ENCODE measurements at regions not wholly inside any gene's neighbourhood (a gene's known extent, or its start where the extent isn't known, plus 50 kb on each side); places are given as distances from the start of the nearest gene placed in this dataset.

DNA sequence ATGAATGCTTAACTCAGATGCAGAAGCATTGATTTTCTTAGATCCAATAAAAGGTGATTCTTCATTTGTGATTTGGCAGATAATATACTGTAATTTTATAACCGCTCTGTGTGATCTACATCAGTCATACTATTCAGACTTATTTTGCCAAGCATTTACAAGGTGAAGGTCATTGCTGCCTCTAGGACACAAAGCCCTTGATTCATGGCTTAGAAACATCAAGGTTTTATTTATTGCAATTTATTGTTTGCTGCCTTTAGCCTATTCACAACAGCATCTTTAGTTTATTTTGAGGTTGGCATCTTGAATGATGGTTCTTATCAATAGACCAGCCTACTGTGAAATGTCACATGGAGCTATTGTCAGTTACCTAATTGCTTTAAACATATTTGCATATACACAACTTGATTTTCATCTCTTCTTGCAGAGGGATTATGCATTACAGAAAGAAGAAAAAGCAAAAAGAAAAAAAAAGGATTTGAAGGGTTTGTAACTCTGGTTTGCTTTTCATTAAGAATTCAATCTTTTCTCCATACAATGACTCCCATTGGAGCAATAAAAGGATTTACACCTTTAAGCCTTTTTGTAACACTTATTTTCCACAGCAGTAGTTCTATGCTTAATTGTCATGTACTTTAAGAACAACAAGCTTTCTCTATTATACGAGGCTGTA is 1371.6 kb upstream of the CELF2 start:
- no peaks in the 10 kb centered on the region for H3K4me1 ChIP-seq (ENCODE audit: control insufficient read depth in 1 of 2, insufficient read depth in 2 of 2, low read length in 2 of 2)
- CTCF ChIA-PET = no interaction called here
- no peak overlapping the region for H3K4me3 ChIP-seq (replicated peaks in 1 of 2; ENCODE audit: low read depth in 1 of 2, low read length in 2 of 2)
- ATAC-seq (no peak), DNase-seq (ENCODE audit: low read depth, low spot score) (no peak)
- no peak overlapping the region for H3K4me2 ChIP-seq (ENCODE audit: low read length)
- no peak for TF ChIP-seq POLR2A (IDR thresholded peaks at IDR 0.05; ENCODE audit: borderline replicate concordance, extremely low read depth, insufficient read depth, insufficient read length)
- TF ChIP-seq POLR2AphosphoS5 (IDR thresholded peaks at IDR 0.05; ENCODE audit: low read depth, low read length) = no peak
- no peak for TF ChIP-seq CBX3 (IDR thresholded peaks at IDR 0.05; ENCODE audit: low read depth)
- no peak for TF ChIP-seq EGR1 (IDR thresholded peaks at IDR 0.05; ENCODE audit: low read depth)
- TF ChIP-seq, protein P1, sequence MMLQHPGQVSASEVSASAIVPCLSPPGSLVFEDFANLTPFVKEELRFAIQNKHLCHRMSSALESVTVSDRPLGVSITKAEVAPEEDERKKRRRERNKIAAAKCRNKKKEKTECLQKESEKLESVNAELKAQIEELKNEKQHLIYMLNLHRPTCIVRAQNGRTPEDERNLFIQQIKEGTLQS (IDR thresholded peaks at IDR 0.05) = no peak
- no peaks in the 10 kb centered on the region for H3K27me3 ChIP-seq (ENCODE audit: insufficient read depth, low read length)
- no TSS peak for BruUV-seq (replicated peaks)
- no peak overlapping the region for H3K27ac ChIP-seq (ENCODE audit: low read depth, low read length)
- intact Hi-C loops (cut with micrococcal nuclease) = no loop called here
- H2AFZ ChIP-seq (ENCODE audit: low read depth, low read length, poor library complexity, severe bottlenecking) = no peak overlapping the region
- RAD21 ChIA-PET (ENCODE audit: low non-redundant PET in 1 of 2, low total read pairs in 2 of 2, uncharacterized antibody in 2 of 2, unreplicated experiment in 2 of 2) = no interaction called here
- H3K9me3 ChIP-seq (ENCODE audit: control insufficient read depth in 1 of 2, insufficient read depth in 1 of 2, low read depth in 1 of 2, low read length in 2 of 2) = peaks cover 17 to 20% of the 10 kb centered on the region in 2 experiments; a peak in 2 of 4 replicates
- no peaks in the 10 kb centered on the region for H3K36me3 ChIP-seq (ENCODE audit: control insufficient read depth in 1 of 2, insufficient read depth in 2 of 2, low read length in 2 of 2)
- H4K20me1 ChIP-seq (ENCODE audit: insufficient read depth) = no peaks in the 10 kb centered on the region
- POLR2A ChIA-PET = no interaction called here
- no peaks in the 10 kb centered on the region for H3K79me2 ChIP-seq (ENCODE audit: insufficient read depth, low read length)
- no peak overlapping the region for H3K9ac ChIP-seq (ENCODE audit: low read length)
- H3K9me2 ChIP-seq (ENCODE audit: insufficient read depth) = no peaks in the 10 kb centered on the region

GRCh38 chr10:9654261-9654660 is 1363.4 kb upstream of the CELF2 start:
- RAD21 ChIA-PET (ENCODE audit: low non-redundant PET in 1 of 2, low total read pairs in 2 of 2, uncharacterized antibody in 2 of 2, unreplicated experiment in 2 of 2) = no interaction called here
- intact Hi-C loops (cut with micrococcal nuclease) = no loop called here
- no peaks in the 10 kb centered on the region for H3K4me1 ChIP-seq (ENCODE audit: control insufficient read depth in 1 of 2, insufficient read depth in 2 of 2, low read length in 2 of 2)
- POLR2A ChIA-PET = no interaction called here
- peaks cover 9 to 20% of the 10 kb centered on the region in 2 experiments; a peak in 3 of 4 replicates for H3K9me3 ChIP-seq (ENCODE audit: control insufficient read depth in 1 of 2, insufficient read depth in 1 of 2, low read depth in 1 of 2, low read length in 2 of 2)
- H4K20me1 ChIP-seq (ENCODE audit: insufficient read depth) = no peaks in the 10 kb centered on the region
- H2AFZ ChIP-seq (ENCODE audit: low read depth, low read length, poor library complexity, severe bottlenecking) = no peak overlapping the region
- CTCF ChIA-PET = no interaction called here
- H3K4me3 ChIP-seq (replicated peaks in 1 of 2; ENCODE audit: low read depth in 1 of 2, low read length in 2 of 2) = no peak overlapping the region
- no peaks in the 10 kb centered on the region for H3K9me2 ChIP-seq (ENCODE audit: insufficient read depth)
- H3K4me2 ChIP-seq (ENCODE audit: low read length) = no peak overlapping the region
- no peaks in the 10 kb centered on the region for H3K79me2 ChIP-seq (ENCODE audit: insufficient read depth, low read length)
- H3K9ac ChIP-seq (ENCODE audit: low read length) = no peak overlapping the region
- no peaks in the 10 kb centered on the region for H3K36me3 ChIP-seq (ENCODE audit: control insufficient read depth in 1 of 2, insufficient read depth in 2 of 2, low read length in 2 of 2)
- no TSS peak for BruUV-seq (replicated peaks)
- no peaks in the 10 kb centered on the region for H3K27me3 ChIP-seq (ENCODE audit: insufficient read depth, low read length)
- DNase-seq (ENCODE audit: low read depth, low spot score) (no peak), ATAC-seq (no peak)
- H3K27ac ChIP-seq (ENCODE audit: low read depth, low read length) = no peak overlapping the region
- TF ChIP-seq SIN3A (IDR thresholded peaks at IDR 0.05; ENCODE audit: low read depth) (no peak), ZNF274 (IDR thresholded peaks at IDR 0.05; ENCODE audit: low read depth, low read length) (no peak), TCF7L2 (IDR thresholded peaks at IDR 0.05; ENCODE audit: borderline replicate concordance, extremely low read depth, insufficient read depth, insufficient read length) (no peak), SP1 (IDR thresholded peaks at IDR 0.05; ENCODE audit: low read depth) (no peak), EGR1 (IDR thresholded peaks at IDR 0.05; ENCODE audit: low read depth) (no peak), EZH2 (IDR thresholded peaks at IDR 0.05) (no peak), FOSL1 (IDR thresholded peaks at IDR 0.05; ENCODE audit: low read depth) (no peak), SRF (IDR thresholded peaks at IDR 0.05; ENCODE audit: low read depth) (no peak), RAD21 (IDR thresholded peaks at IDR 0.05; ENCODE audit: low read depth) (no peak), MAX (IDR thresholded peaks at IDR 0.05) (no peak)
- TF ChIP-seq, protein P2, sequence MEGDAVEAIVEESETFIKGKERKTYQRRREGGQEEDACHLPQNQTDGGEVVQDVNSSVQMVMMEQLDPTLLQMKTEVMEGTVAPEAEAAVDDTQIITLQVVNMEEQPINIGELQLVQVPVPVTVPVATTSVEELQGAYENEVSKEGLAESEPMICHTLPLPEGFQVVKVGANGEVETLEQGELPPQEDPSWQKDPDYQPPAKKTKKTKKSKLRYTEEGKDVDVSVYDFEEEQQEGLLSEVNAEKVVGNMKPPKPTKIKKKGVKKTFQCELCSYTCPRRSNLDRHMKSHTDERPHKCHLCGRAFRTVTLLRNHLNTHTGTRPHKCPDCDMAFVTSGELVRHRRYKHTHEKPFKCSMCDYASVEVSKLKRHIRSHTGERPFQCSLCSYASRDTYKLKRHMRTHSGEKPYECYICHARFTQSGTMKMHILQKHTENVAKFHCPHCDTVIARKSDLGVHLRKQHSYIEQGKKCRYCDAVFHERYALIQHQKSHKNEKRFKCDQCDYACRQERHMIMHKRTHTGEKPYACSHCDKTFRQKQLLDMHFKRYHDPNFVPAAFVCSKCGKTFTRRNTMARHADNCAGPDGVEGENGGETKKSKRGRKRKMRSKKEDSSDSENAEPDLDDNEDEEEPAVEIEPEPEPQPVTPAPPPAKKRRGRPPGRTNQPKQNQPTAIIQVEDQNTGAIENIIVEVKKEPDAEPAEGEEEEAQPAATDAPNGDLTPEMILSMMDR (IDR thresholded peaks at IDR 0.05 in 2 of 3, conservative IDR thresholded peaks at IDR 0.05 in 1 of 3; ENCODE audit: borderline replicate concordance in 1 of 3, insufficient read depth in 1 of 3, low read depth in 2 of 3, low read length in 2 of 3) = no peak
- TF ChIP-seq, protein P3, sequence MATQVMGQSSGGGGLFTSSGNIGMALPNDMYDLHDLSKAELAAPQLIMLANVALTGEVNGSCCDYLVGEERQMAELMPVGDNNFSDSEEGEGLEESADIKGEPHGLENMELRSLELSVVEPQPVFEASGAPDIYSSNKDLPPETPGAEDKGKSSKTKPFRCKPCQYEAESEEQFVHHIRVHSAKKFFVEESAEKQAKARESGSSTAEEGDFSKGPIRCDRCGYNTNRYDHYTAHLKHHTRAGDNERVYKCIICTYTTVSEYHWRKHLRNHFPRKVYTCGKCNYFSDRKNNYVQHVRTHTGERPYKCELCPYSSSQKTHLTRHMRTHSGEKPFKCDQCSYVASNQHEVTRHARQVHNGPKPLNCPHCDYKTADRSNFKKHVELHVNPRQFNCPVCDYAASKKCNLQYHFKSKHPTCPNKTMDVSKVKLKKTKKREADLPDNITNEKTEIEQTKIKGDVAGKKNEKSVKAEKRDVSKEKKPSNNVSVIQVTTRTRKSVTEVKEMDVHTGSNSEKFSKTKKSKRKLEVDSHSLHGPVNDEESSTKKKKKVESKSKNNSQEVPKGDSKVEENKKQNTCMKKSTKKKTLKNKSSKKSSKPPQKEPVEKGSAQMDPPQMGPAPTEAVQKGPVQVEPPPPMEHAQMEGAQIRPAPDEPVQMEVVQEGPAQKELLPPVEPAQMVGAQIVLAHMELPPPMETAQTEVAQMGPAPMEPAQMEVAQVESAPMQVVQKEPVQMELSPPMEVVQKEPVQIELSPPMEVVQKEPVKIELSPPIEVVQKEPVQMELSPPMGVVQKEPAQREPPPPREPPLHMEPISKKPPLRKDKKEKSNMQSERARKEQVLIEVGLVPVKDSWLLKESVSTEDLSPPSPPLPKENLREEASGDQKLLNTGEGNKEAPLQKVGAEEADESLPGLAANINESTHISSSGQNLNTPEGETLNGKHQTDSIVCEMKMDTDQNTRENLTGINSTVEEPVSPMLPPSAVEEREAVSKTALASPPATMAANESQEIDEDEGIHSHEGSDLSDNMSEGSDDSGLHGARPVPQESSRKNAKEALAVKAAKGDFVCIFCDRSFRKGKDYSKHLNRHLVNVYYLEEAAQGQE (IDR thresholded peaks at IDR 0.05; ENCODE audit: low read depth) = no peak

Measured in HCT116 (cell line).